ENCODE measurements at regions not wholly inside any gene's neighbourhood (a gene's known extent, or its start where the extent isn't known, plus 50 kb on each side); places are given as distances from the start of the nearest gene placed in this dataset.

DNA sequence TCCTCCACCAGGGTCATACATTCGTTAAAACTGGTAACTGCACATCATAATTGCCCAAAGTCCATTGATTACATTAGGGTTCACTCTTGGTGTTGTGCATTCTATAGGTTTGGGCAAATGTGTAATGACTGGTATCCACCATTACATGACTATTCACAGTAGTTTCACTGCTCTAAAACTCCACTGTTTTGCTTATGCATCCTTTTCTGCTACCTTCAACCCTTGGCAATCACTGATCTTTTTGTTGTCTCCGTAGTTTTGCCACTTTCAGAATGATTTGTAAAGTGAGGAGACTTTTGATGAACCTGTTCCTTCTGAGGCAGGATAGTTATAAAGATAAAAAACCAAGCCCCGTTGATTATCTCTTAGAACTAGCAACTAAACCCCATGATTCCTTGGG is 187.3 kb upstream of the MCHR2 start:
- DNase-seq (ENCODE audit: low spot score): no peak

- no peak for DNase-seq (ENCODE audit: low spot score)
These were observed 185.6 kb upstream of the MCHR2 start for GRCh38 chr6:100179576-100179975.

- no peak for DNase-seq (ENCODE audit: low spot score)
These were observed 183.9 kb upstream of the MCHR2 start for GRCh38 chr6:100177956-100178355.

GRCh38 chr6:100176951-100177710 is 183.1 kb upstream of the MCHR2 start:
- no peak for DNase-seq (ENCODE audit: low spot score)

- peak; percentile 29 for DNase-seq (ENCODE audit: low spot score)
These were observed 182.4 kb upstream of the MCHR2 start for GRCh38 chr6:100176311-100176950.

DNA sequence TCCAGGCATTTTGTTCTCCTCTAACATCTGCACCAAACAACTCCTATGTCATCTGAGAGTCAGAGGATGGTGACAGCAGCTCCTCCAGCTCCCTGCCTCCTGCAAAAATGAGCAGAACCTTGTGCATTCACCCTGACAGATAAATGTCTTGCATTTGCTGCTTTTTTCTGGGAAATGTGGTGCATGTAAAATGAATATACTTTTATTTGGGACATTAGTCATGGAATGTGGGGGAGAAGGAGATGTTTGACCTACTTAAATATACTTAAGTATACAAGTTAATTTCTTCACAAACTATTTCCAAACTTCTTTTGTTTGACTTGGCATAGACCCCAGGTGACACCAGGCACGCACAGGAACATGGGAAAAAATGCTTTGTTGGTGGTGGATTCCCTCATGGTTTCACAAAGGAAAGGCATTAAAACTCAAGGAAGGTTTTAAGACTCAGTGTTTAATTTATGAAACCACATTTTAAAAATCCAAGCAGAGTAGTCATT is 181.8 kb upstream of the MCHR2 start:
- DNase-seq (ENCODE audit: low spot score): no peak

DNA sequence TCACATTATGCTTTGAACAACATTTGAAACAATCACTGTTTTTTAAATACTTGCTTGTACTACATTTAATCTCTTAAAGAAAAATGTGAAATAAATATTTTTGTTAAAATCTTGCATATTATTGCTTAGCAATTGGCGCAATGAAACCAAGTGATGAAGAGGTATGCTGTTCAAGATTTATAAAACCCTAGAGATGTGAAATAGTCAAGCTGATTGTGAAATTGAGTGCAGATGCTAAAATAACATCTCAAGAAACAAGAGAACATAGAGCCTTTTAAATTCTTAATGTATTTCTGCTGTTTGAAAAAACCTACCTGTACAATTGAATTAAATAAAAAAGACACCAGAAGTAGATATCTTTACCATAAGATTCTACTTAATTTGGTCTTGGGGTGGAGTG is 179.2 kb upstream of the MCHR2 start:
- DNase-seq (ENCODE audit: low spot score): no peak

- DNase-seq (ENCODE audit: low spot score): no peak
These were observed 178.3 kb upstream of the MCHR2 start for GRCh38 chr6:100172322-100172713.

DNA sequence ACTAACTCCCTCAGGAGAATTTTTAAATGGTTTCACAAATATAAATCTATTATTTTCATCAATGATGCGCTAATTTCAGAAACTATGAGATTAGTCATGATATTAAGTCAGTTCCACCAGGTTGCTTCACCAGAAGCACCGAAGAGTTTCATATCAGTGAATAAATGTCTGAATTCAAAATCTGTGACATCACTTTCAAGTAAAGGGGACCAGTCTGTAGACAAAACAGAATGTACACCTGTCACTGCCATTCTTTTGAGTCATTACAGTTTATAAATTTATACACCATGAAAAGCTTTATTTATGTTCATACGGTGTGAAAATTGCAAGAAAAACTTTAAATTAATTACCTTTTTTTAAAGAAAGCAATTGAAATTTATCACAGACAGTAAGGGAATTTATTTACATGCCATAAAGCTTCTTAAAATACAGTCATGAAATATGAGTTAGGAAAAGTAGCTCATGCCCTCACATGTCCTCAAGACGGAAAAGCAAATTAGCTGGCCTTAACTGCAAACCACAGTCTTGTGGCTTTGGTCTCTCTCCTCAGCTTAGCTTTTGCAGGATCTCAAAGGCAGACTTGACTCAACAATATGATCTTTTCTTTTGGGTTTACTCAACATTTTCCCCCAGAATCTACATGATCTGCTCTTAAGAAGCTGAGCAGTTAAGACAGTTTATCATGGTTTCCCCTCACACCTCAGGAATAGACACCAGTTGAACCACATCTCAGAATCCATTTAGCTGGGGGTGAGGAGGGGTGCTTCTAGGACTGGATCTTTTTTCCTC is 177.7 kb upstream of the MCHR2 start:
- no peak for DNase-seq (ENCODE audit: low spot score)

DNA sequence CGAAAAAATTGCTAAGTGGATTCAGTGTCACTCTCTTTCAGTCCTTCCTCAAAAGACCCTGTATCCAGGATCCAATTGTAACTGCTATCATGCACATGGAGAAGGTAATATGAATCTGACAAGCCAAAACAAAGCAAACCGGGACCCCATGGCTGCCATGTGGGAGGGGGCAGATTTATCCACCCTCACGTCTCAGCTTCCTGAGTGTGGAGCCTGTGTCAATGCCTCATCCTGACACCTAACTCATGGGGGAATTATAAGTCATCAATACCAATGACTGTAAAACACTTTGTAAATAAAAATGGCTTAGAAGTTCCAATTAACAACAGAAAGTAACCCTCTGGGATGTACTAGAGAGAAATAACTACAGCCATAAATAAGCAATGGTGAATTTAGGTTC is 174.1 kb upstream of the MCHR2 start:
- no peak for DNase-seq (ENCODE audit: low spot score)

DNA sequence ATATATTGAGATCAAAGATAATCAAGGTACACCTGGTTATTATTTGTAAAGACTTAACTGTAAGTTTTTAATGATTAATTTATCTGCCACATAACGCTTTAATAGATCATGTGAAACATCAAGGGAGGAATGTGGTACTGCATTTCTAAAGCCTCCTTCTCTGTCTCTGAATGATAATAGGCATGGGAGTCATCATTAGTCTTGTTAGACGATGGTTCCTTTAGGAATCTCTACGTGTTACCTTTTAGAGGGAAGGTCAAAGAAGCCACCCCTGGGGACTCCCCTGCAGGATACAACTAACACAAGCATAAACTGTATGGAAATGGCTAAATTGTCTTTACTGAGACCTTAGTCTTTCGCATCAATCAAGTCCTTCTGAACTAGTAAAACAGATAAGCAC is 173.6 kb upstream of the MCHR2 start:
- DNase-seq (ENCODE audit: low spot score): no peak

DNA sequence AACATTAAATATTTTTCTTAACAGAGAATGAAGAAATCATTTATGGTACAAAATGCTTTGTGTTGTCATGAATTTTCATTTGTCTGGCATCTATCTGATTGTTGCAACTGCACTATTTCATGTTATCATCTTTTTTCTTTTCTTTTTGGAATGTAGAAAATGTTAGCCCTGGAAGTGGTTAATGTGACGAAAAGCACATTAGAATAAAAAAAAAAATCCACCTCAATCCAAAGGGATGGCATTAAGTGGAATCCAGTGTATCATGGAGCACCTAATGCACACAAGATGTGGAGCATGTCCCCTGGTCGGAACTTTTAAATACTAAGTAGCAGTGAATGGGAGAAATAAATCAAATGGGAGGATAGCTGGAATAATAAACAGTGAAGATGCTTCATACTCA is 172.9 kb upstream of the MCHR2 start:
- DNase-seq (ENCODE audit: low spot score): no peak

- DNase-seq (ENCODE audit: low spot score): no peak
These were observed 171.4 kb upstream of the MCHR2 start for GRCh38 chr6:100165442-100165841.

DNA sequence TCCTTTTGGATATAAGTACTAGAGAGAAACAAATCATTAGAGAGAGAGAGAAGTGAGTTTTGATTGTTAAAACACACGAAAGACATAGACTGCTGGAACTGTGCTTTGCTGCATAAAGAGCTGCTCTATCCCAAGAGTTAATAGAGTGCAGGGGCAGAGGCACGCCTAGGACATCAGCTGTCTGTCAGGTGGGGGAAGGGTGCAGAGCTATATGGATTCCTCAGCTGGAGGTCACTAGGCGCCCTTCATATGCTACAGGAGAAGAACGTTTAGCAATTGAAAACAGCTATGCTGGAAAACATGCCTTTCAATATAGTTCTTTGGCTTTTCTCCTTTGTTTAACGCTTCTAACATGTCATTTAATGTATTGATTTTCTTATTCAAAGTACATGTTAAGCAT is 169.0 kb upstream of the MCHR2 start:
- DNase-seq (ENCODE audit: low spot score): no peak

- DNase-seq (ENCODE audit: low spot score): no peak
These were observed 167.9 kb upstream of the MCHR2 start for GRCh38 chr6:100161782-100162365.

GRCh38 chr6:100160930-100161329 is 166.9 kb upstream of the MCHR2 start:
- no peak for DNase-seq (ENCODE audit: low spot score)

DNA sequence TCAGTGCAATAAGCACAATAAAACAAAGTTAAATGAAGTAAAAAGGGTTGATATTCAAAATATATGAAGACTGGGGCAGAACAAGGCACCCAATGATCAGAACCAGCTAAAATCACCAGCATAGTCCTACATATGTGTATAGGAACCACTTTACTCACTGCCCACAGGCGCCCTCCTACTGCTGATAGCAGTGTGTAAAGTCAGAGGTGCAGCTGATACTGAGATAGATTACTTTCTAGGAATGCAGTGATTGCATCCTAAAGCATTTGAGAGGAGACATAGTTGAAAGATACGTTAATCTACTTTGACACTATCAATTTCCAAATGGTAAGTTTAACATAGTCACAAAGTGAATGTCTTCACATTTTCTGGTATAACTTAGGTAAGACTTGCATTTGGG is 161.1 kb upstream of the MCHR2 start:
- DNase-seq (ENCODE audit: low spot score): no peak

DNA sequence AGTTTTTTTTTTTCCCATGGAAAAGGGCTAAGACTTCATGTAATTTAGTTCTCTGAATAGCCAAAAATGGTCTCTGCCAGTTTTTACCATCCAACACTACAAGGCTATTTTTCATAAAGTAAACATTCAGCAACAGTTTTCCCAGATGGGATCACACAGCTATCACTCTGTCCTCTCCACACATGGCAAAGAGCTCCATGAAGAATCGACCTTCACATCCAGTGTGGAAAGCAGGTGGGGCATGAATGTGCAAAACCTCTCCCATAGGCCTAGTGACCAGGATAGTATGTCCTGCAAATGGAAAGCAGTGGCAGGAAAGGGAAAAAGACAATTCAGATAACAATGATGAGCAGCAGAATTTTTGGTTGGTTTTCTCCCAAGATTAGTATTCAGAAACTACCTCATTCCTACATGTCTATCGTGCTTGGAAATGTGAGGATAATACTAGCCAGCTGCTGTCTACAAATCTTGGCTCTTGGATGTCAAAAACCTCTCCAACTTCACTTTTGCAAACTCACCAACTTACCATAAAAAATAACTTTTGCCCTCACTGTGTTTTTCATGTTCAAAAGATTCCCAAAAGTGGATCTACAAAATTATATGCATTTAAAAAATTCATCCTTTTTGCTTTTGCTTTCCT is 159.7 kb upstream of the MCHR2 start:
- no peak for DNase-seq (ENCODE audit: low spot score)

GRCh38 chr6:100152201-100152600 is 158.2 kb upstream of the MCHR2 start:
- DNase-seq (ENCODE audit: low spot score): no peak

- no peak for DNase-seq (ENCODE audit: low spot score)
These were observed 151.0 kb upstream of the MCHR2 start for GRCh38 chr6:100144991-100145390.

DNA sequence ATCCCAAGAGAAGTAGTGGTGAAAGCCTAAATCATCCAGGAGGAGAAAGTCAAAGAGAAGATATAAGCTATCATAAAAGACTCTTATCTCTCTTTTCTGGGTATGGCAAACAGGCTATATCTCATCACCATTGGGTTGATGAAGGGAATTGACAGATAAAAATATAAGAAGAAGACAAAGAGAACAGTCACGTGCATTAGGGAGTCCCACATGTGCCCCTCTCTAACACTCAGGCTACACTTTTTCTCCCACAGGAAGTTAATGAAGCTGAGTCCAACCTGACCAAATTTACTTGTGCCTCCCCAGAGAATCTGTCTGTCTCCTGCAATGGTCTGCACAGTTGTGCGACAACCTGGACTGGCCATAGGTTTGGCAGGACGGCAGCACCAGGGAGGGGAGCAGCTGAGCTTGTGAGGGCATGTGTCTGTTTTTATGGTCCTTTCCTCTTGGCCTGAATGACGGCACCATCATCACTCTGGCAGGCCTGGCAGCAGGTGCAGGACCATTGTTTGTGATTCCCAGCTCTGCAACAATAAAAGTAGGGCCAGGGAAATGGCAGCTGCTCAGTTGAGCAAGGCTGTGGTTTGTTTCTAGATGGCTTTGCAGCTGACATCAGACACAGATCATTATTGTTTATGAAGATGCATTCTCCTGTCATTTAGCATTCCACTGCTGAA is 144.5 kb upstream of the MCHR2 start:
- DNase-seq (ENCODE audit: low spot score): no peak

All from SK-N-DZ (cell line).